HEK293T (cell line): ENCODE measurements at regions not wholly inside any gene's neighbourhood (a gene's known extent, or its start where the extent isn't known, plus 50 kb on each side); places are given as distances from the start of the nearest gene placed in this dataset.

ENCODE experiments used
- BHLHE40 ChIP-seq: fragments of 450-650 bp; IDR thresholded peaks from 2 replicates; pipeline ENCODE4 v1.6.1; 2016; ENCODE audit warnings: mild to moderate bottlenecking, moderate library complexity, borderline replicate concordance
- CTBP1 ChIP-seq: fragments of 450-650 bp; IDR thresholded peaks from 2 replicates; pipeline ENCODE4 v1.6.1; 2016; ENCODE audit warnings: borderline replicate concordance
- FOXK2 ChIP-seq: fragments of 450-650 bp; IDR thresholded peaks from 2 replicates; pipeline ENCODE4 v1.6.1; 2016; ENCODE audit warnings: mild to moderate bottlenecking
- FOXM1 ChIP-seq: fragments of 450-650 bp; IDR thresholded peaks from 2 replicates; pipeline ENCODE4 v1.6.1; 2017; ENCODE audit warnings: mild to moderate bottlenecking, borderline replicate concordance
- L3MBTL2 ChIP-seq: fragments of 450-650 bp; conservative IDR thresholded peaks from 2 replicates; pipeline ENCODE4 v1.6.1; 2016; ENCODE audit warnings: mild to moderate bottlenecking
- SP1 ChIP-seq: fragments of 450-650 bp; IDR thresholded peaks from 2 replicates; pipeline ENCODE4 v1.6.1; 2017
- TARDBP ChIP-seq: fragments of 450-650 bp; IDR thresholded peaks from 2 replicates; pipeline ENCODE4 v1.6.1; 2016

GRCh38 chr5:159660401-159660800 is 255.9 kb upstream of the ADRA1B start:
- TF ChIP-seq FOXK2 (no peak), BHLHE40 (no peak), CTBP1 (no peak), FOXM1 (no peak), SP1 (no peak), TARDBP (no peak), L3MBTL2 (no peak)
